Body of pancreas (tissue), 4 donors: ENCODE measurements at regions not wholly inside any gene's neighbourhood (a gene's known extent, or its start where the extent isn't known, plus 50 kb on each side); places are given as distances from the start of the nearest gene placed in this dataset.

ENCODE experiments used
- ATAC-seq: fragments of 150-250 bp; one replicate; pipeline ENCODE4 v1.9.1; 2016
- DNase-seq, 4 donors: peaks; one replicate each; pipeline ENCODE4 v3.0.0-alpha.2; 2019
- H3K27ac ChIP-seq, 4 donors: fragments of 200-600 bp; sonication (generic); 1 replicate in 3 of 4; 2 replicates in 1 of 4; pipeline versions ENCODE4 v1.5.1 to v1.6.1; 2016 to 2019; ENCODE audit warnings: mild to moderate bottlenecking in 1 of 4, mixed read lengths in 1 of 4, moderate library complexity in 1 of 4
- H3K27me3 ChIP-seq, 2 donors: fragments of 200-600 bp; sonication (generic); one replicate each; pipeline ENCODE4 v1.6.0; 2016; ENCODE audit warnings: mild to moderate bottlenecking in 1 of 2
- H3K36me3 ChIP-seq, 2 donors: fragments of 200-600 bp; sonication (generic); replicated peaks in 1 of 2; 2 replicates each; pipeline ENCODE4 v1.5.1; 2016; ENCODE audit warnings: low read depth in 2 of 2; ENCODE audit not compliant: insufficient read depth in 1 of 2
- H3K4me1 ChIP-seq: fragments of 200-600 bp; sonication (generic); one replicate; pipeline ENCODE4 v1.6.0; 2016
- H3K4me3 ChIP-seq, 2 donors: fragments of 200-600 bp; sonication (generic); 1 replicate in 1 of 2; 2 replicates in 1 of 2; pipeline ENCODE4 v1.5.1; 2016 to 2019
- H3K9me3 ChIP-seq, 3 donors: fragments of 200-600 bp; sonication (generic); 1 replicate in 2 of 3; 2 replicates in 1 of 3; pipeline ENCODE4 v1.5.1; 2016
- CTCF ChIP-seq, 7 experiments: fragments of 450-650 bp in 4 of 7; fragments of 200-600 bp in 3 of 7; sonication (generic) in 3 of 7; IDR thresholded peaks; one replicate each; pipeline ENCODE4 v1.5.1; 2016 to 2019; ENCODE audit warnings: antibody characterized with exemption in 7 of 7
- POLR2A ChIP-seq, 3 donors: fragments of 450-650 bp; IDR thresholded peaks; one replicate each; pipeline ENCODE4 v1.6.1; 2016; ENCODE audit warnings: antibody characterized with exemption in 3 of 3, mild to moderate bottlenecking in 2 of 3
- WGBS, 2 donors: methylation state at CpG; one replicate each; pipeline ENCODE4 v1.1.5; 2017; 5-methylcytosine and 5-hydroxymethylcytosine counted together
- intact Hi-C: fragments of 100-400 bp; cut with DNase I; formaldehyde crosslinking; loops from one replicate; pipeline ENCODE4 v1.15.1; 2023

- H3K9me3 ChIP-seq = no peaks in the 10 kb centered on the region
- peaks cover 69% of the 10 kb centered on the region for H3K4me1 ChIP-seq
- no peaks in the 10 kb centered on the region for H3K36me3 ChIP-seq
- no peak overlapping the region for H3K27ac ChIP-seq
- ATAC-seq (no peak), DNase-seq (no peak)
- intact Hi-C loops = no loop called here
- 87 to 93% methylated on average over 7 to 9 of the region's 9 CpGs for WGBS, 2 donors
- no peak for TF ChIP-seq POLR2A (IDR thresholded peaks at IDR 0.05)
- TF ChIP-seq CTCF (IDR thresholded peaks at IDR 0.05) = no peak
- H3K27me3 ChIP-seq = no peaks in the 10 kb centered on the region
- no peak overlapping the region for H3K4me3 ChIP-seq
These were observed 54.7 kb downstream of the GADD45G start for GRCh38 chr9:89659473-89659872.

GRCh38 chr9:89659891-89660685 is 55.3 kb downstream of the GADD45G start:
- ATAC-seq (no peak), DNase-seq (no peak)
- Histone ChIP-seq H3K4me1 (peaks cover 69% of the 10 kb centered on the region), H3K36me3 (no peaks in the 10 kb centered on the region), H3K9me3 (no peaks in the 10 kb centered on the region), H3K27ac (peak overlapping the region in 1 of 4 donors; percentile 88), H3K4me3 (no peak overlapping the region), H3K27me3 (no peaks in the 10 kb centered on the region)
- intact Hi-C loops = no loop called here
- WGBS, 2 donors = 88 to 89% methylated on average over 6 of the region's 6 CpGs
- TF ChIP-seq POLR2A (IDR thresholded peaks at IDR 0.05) = no peak
- no peak for TF ChIP-seq CTCF (IDR thresholded peaks at IDR 0.05)

GRCh38 chr9:89661391-89661949 is 56.7 kb downstream of the GADD45G start:
- no peaks in the 10 kb centered on the region for H3K27me3 ChIP-seq
- 16 to 19% methylated on average over 13 of the region's 13 CpGs for WGBS, 2 donors
- TF ChIP-seq POLR2A (IDR thresholded peaks at IDR 0.05) (no peak), CTCF (IDR thresholded peaks at IDR 0.05) (no peak)
- peaks cover 69% of the 10 kb centered on the region for H3K4me1 ChIP-seq
- peak overlapping the region; percentile 78 to 93 (median 86) for H3K27ac ChIP-seq
- H3K9me3 ChIP-seq = no peaks in the 10 kb centered on the region
- ATAC-seq (peak; percentile 9), DNase-seq (peak in 2 of 4 donors; percentile 50 to 52)
- no peak overlapping the region for H3K4me3 ChIP-seq
- intact Hi-C loops = no loop called here
- no peaks in the 10 kb centered on the region for H3K36me3 ChIP-seq

- peak; percentile 99 to 100 (median 100) for DNase-seq
These were observed 57.3 kb downstream of the GADD45G start for GRCh38 chr9:89661956-89662717.

More at GRCh38 chr9:89661956-89662717, 57.3 kb downstream of the GADD45G start:
- H3K4me3 ChIP-seq = no peak overlapping the region
- no peak for TF ChIP-seq CTCF (IDR thresholded peaks at IDR 0.05)
- TF ChIP-seq POLR2A (IDR thresholded peaks at IDR 0.05) = peak in 2 of 3 donors; percentile 20 to 35
- intact Hi-C loops = no loop called here
- H3K27me3 ChIP-seq = no peaks in the 10 kb centered on the region
- peaks cover 76% of the 10 kb centered on the region for H3K4me1 ChIP-seq
- no peaks in the 10 kb centered on the region for H3K36me3 ChIP-seq
- 2 to 25% methylated on average over 9 to 20 of the region's 21 CpGs for WGBS, 2 donors
- ATAC-seq = peak; percentile 88
- no peaks in the 10 kb centered on the region for H3K9me3 ChIP-seq
- peak overlapping the region; percentile 78 to 93 (median 86) for H3K27ac ChIP-seq
